ENCODE measurements at regions not wholly inside any gene's neighbourhood (a gene's known extent, or its start where the extent isn't known, plus 50 kb on each side); places are given as distances from the start of the nearest gene placed in this dataset.

- no peak overlapping the region for H2BK12ac ChIP-seq (ENCODE audit: low read length)
- no peak overlapping the region for H3K9ac ChIP-seq (ENCODE audit: low read depth, low read length, poor library complexity)
- peaks cover 0 to 6% of the 10 kb centered on the region in 2 donors for H3K9me3 ChIP-seq (replicated peaks in 1 of 2; ENCODE audit: control insufficient read depth in 2 of 2, insufficient read depth in 1 of 2, low read depth in 1 of 2, low read length in 2 of 2)
- H3K27ac ChIP-seq (replicated peaks; ENCODE audit: low read length), result no peak overlapping the region
- H4K91ac ChIP-seq (ENCODE audit: low read depth, low read length, poor library complexity), result no peak overlapping the region
- no peak overlapping the region for H2AK5ac ChIP-seq (ENCODE audit: low read depth, low read length)
- no peak for DNase-seq (ENCODE audit: low spot score)
- no CpG with 5 or more reads among the region's 3 CpGs for WGBS, 2 donors (ENCODE audit: extremely low coverage in 2 of 2, insufficient read length in 2 of 2, insufficient replicate concordance in 1 of 2)
- H3K23ac ChIP-seq (ENCODE audit: low read depth, low read length, poor library complexity), result no peak overlapping the region
- H3K18ac ChIP-seq (ENCODE audit: low read length), result no peak overlapping the region
- H3K4ac ChIP-seq (ENCODE audit: low read length), result no peak overlapping the region
- H2BK15ac ChIP-seq (ENCODE audit: low read length), result no peak overlapping the region
- H3K4me2 ChIP-seq (ENCODE audit: insufficient read depth, low read length, poor library complexity, severe bottlenecking), result no peak overlapping the region
- H3K36me3 ChIP-seq (replicated peaks in 1 of 2; ENCODE audit: control insufficient read depth in 2 of 2, insufficient read depth in 2 of 2, low read length in 2 of 2), result peaks cover 0 to 2% of the 10 kb centered on the region in 2 donors
- H2BK120ac ChIP-seq (ENCODE audit: low read depth, low read length), result no peak overlapping the region
- H2AFZ ChIP-seq (ENCODE audit: low read length), result no peak overlapping the region
- H3K27me3 ChIP-seq (ENCODE audit: control insufficient read depth in 3 of 3, insufficient read depth in 3 of 3, low read depth in 1 of 3, low read length in 3 of 3), result no peaks in the 10 kb centered on the region
- H3K4me3 ChIP-seq (ENCODE audit: low read length in 2 of 2), result no peak overlapping the region
- no peak overlapping the region for H2BK5ac ChIP-seq (ENCODE audit: low read length)
- H3K4me1 ChIP-seq (ENCODE audit: control insufficient read depth in 2 of 2, insufficient read depth in 1 of 2, low read depth in 1 of 2, low read length in 2 of 2), result peaks cover 0 to 1% of the 10 kb centered on the region in 2 donors
- no peak overlapping the region for H3K14ac ChIP-seq (ENCODE audit: low read length)
- H4K8ac ChIP-seq (ENCODE audit: low read depth, low read length), result no peak overlapping the region
- no peaks in the 10 kb centered on the region for H3K79me1 ChIP-seq (ENCODE audit: low read depth, low read length)
These were observed 122.9 kb upstream of the ERG start for GRCh38 chr21:38621132-38621531.

- H3K27me3 ChIP-seq (ENCODE audit: control insufficient read depth in 3 of 3, insufficient read depth in 3 of 3, low read depth in 1 of 3, low read length in 3 of 3), result no peaks in the 10 kb centered on the region
These were observed 124.0 kb upstream of the ERG start for GRCh38 chr21:38622081-38622826.

GRCh38 chr21:38622827-38623209 is 124.5 kb upstream of the ERG start:
- Histone ChIP-seq H3K9ac (ENCODE audit: low read depth, low read length, poor library complexity) (peak overlapping the region; percentile 37), H3K14ac (ENCODE audit: low read length) (peak overlapping the region; percentile 97), H2BK5ac (ENCODE audit: low read length) (no peak overlapping the region), H3K4me3 (ENCODE audit: low read length in 2 of 2) (peak overlapping the region in 1 of 2 donors; percentile 33), H3K36me3 (replicated peaks in 1 of 2; ENCODE audit: control insufficient read depth in 2 of 2, insufficient read depth in 2 of 2, low read length in 2 of 2) (peaks cover 0 to 2% of the 10 kb centered on the region in 2 donors), H4K8ac (ENCODE audit: low read depth, low read length) (no peak overlapping the region), H3K79me1 (ENCODE audit: low read depth, low read length) (no peaks in the 10 kb centered on the region), H2BK120ac (ENCODE audit: low read depth, low read length) (no peak overlapping the region), H3K9me3 (replicated peaks in 1 of 2; ENCODE audit: control insufficient read depth in 2 of 2, insufficient read depth in 1 of 2, low read depth in 1 of 2, low read length in 2 of 2) (peaks cover 0 to 6% of the 10 kb centered on the region in 2 donors), H3K4ac (ENCODE audit: low read length) (no peak overlapping the region), H3K27me3 (ENCODE audit: control insufficient read depth in 3 of 3, insufficient read depth in 3 of 3, low read depth in 1 of 3, low read length in 3 of 3) (no peaks in the 10 kb centered on the region), H3K4me2 (ENCODE audit: insufficient read depth, low read length, poor library complexity, severe bottlenecking) (no peak overlapping the region), H2AFZ (ENCODE audit: low read length) (no peak overlapping the region), H2BK12ac (ENCODE audit: low read length) (no peak overlapping the region), H3K4me1 (ENCODE audit: control insufficient read depth in 2 of 2, insufficient read depth in 1 of 2, low read depth in 1 of 2, low read length in 2 of 2) (peaks cover 0 to 1% of the 10 kb centered on the region in 2 donors), H2BK15ac (ENCODE audit: low read length) (no peak overlapping the region), H4K91ac (ENCODE audit: low read depth, low read length, poor library complexity) (no peak overlapping the region), H3K23ac (ENCODE audit: low read depth, low read length, poor library complexity) (no peak overlapping the region), H3K27ac (replicated peaks; ENCODE audit: low read length) (no peak overlapping the region), H2AK5ac (ENCODE audit: low read depth, low read length) (no peak overlapping the region), H3K18ac (ENCODE audit: low read length) (no peak overlapping the region)
- no peak for DNase-seq (ENCODE audit: low spot score)
- 100% methylated on average over 1 of the region's 2 CpGs; no CpG with 5 or more reads in 1 of the 2 donors for WGBS, 2 donors (ENCODE audit: extremely low coverage in 2 of 2, insufficient read length in 2 of 2, insufficient replicate concordance in 1 of 2)

More at GRCh38 chr21:38622081-38622826, 124.0 kb upstream of the ERG start:
- H3K36me3 ChIP-seq (replicated peaks in 1 of 2; ENCODE audit: control insufficient read depth in 2 of 2, insufficient read depth in 2 of 2, low read length in 2 of 2), result peaks cover 0 to 2% of the 10 kb centered on the region in 2 donors
- H2BK12ac ChIP-seq (ENCODE audit: low read length), result no peak overlapping the region
- H3K9me3 ChIP-seq (replicated peaks in 1 of 2; ENCODE audit: control insufficient read depth in 2 of 2, insufficient read depth in 1 of 2, low read depth in 1 of 2, low read length in 2 of 2), result peaks cover 0 to 6% of the 10 kb centered on the region in 2 donors
- WGBS, 2 donors (ENCODE audit: extremely low coverage in 2 of 2, insufficient read length in 2 of 2, insufficient replicate concordance in 1 of 2), result 100% methylated on average over 3 to 4 of the region's 12 CpGs
- peaks cover 0 to 1% of the 10 kb centered on the region in 2 donors for H3K4me1 ChIP-seq (ENCODE audit: control insufficient read depth in 2 of 2, insufficient read depth in 1 of 2, low read depth in 1 of 2, low read length in 2 of 2)
- no peak overlapping the region for H2BK5ac ChIP-seq (ENCODE audit: low read length)
- peak overlapping the region; percentile 99 for H4K8ac ChIP-seq (ENCODE audit: low read depth, low read length)
- peak overlapping the region; percentile 90 for H3K23ac ChIP-seq (ENCODE audit: low read depth, low read length, poor library complexity)
- H3K4me2 ChIP-seq (ENCODE audit: insufficient read depth, low read length, poor library complexity, severe bottlenecking), result no peak overlapping the region
- peak overlapping the region; percentile 97 for H3K14ac ChIP-seq (ENCODE audit: low read length)
- peak overlapping the region; percentile 37 for H3K9ac ChIP-seq (ENCODE audit: low read depth, low read length, poor library complexity)
- H2BK15ac ChIP-seq (ENCODE audit: low read length), result no peak overlapping the region
- no peak overlapping the region for H3K27ac ChIP-seq (replicated peaks; ENCODE audit: low read length)
- DNase-seq (ENCODE audit: low spot score), result no peak
- H2BK120ac ChIP-seq (ENCODE audit: low read depth, low read length), result no peak overlapping the region
- no peak overlapping the region for H3K4ac ChIP-seq (ENCODE audit: low read length)
- no peak overlapping the region for H2AK5ac ChIP-seq (ENCODE audit: low read depth, low read length)
- peak overlapping the region in 1 of 2 donors; percentile 71 for H3K4me3 ChIP-seq (ENCODE audit: low read length in 2 of 2)
- no peaks in the 10 kb centered on the region for H3K79me1 ChIP-seq (ENCODE audit: low read depth, low read length)
- H4K91ac ChIP-seq (ENCODE audit: low read depth, low read length, poor library complexity), result peak overlapping the region; percentile 96
- H2AFZ ChIP-seq (ENCODE audit: low read length), result no peak overlapping the region
- H3K18ac ChIP-seq (ENCODE audit: low read length), result peak overlapping the region; percentile 25

GRCh38 chr21:38623552-38623951 is 125.3 kb upstream of the ERG start:
- Histone ChIP-seq H3K23ac (ENCODE audit: low read depth, low read length, poor library complexity) (no peak overlapping the region), H2AFZ (ENCODE audit: low read length) (no peak overlapping the region), H2BK5ac (ENCODE audit: low read length) (no peak overlapping the region), H3K4me3 (ENCODE audit: low read length in 2 of 2) (no peak overlapping the region), H3K27me3 (ENCODE audit: control insufficient read depth in 3 of 3, insufficient read depth in 3 of 3, low read depth in 1 of 3, low read length in 3 of 3) (no peaks in the 10 kb centered on the region), H3K18ac (ENCODE audit: low read length) (no peak overlapping the region), H3K4me1 (ENCODE audit: control insufficient read depth in 2 of 2, insufficient read depth in 1 of 2, low read depth in 1 of 2, low read length in 2 of 2) (peaks cover 0 to 1% of the 10 kb centered on the region in 2 donors), H2BK12ac (ENCODE audit: low read length) (no peak overlapping the region), H3K36me3 (replicated peaks in 1 of 2; ENCODE audit: control insufficient read depth in 2 of 2, insufficient read depth in 2 of 2, low read length in 2 of 2) (peaks cover 0 to 2% of the 10 kb centered on the region in 2 donors), H2BK15ac (ENCODE audit: low read length) (no peak overlapping the region), H3K9ac (ENCODE audit: low read depth, low read length, poor library complexity) (no peak overlapping the region), H3K4me2 (ENCODE audit: insufficient read depth, low read length, poor library complexity, severe bottlenecking) (no peak overlapping the region), H3K14ac (ENCODE audit: low read length) (no peak overlapping the region), H3K4ac (ENCODE audit: low read length) (no peak overlapping the region), H3K9me3 (replicated peaks in 1 of 2; ENCODE audit: control insufficient read depth in 2 of 2, insufficient read depth in 1 of 2, low read depth in 1 of 2, low read length in 2 of 2) (peaks cover 0 to 6% of the 10 kb centered on the region in 2 donors), H3K79me1 (ENCODE audit: low read depth, low read length) (no peaks in the 10 kb centered on the region), H3K27ac (replicated peaks; ENCODE audit: low read length) (no peak overlapping the region), H2BK120ac (ENCODE audit: low read depth, low read length) (no peak overlapping the region), H4K8ac (ENCODE audit: low read depth, low read length) (no peak overlapping the region), H4K91ac (ENCODE audit: low read depth, low read length, poor library complexity) (no peak overlapping the region), H2AK5ac (ENCODE audit: low read depth, low read length) (no peak overlapping the region)
- DNase-seq (ENCODE audit: low spot score), result no peak
- WGBS, 2 donors (ENCODE audit: extremely low coverage in 2 of 2, insufficient read length in 2 of 2, insufficient replicate concordance in 1 of 2), result no CpG with 5 or more reads among the region's 4 CpGs

All from neuronal stem cell (in vitro differentiated cells).